HPDE6-E6E7 (cell line): ENCODE measurements at regions not wholly inside any gene's neighbourhood (a gene's known extent, or its start where the extent isn't known, plus 50 kb on each side); places are given as distances from the start of the nearest gene placed in this dataset.

ENCODE experiments used
- DNase-seq: peaks from one replicate; pipeline ENCODE4 v3.0.0; 2011; ENCODE audit warnings: missing footprints; ENCODE audit errors: extremely low spot score

GRCh38 chr2:221323513-221323912 lies 248.6 kb downstream of the EPHA4 start:
- no peak for DNase-seq

DNA sequence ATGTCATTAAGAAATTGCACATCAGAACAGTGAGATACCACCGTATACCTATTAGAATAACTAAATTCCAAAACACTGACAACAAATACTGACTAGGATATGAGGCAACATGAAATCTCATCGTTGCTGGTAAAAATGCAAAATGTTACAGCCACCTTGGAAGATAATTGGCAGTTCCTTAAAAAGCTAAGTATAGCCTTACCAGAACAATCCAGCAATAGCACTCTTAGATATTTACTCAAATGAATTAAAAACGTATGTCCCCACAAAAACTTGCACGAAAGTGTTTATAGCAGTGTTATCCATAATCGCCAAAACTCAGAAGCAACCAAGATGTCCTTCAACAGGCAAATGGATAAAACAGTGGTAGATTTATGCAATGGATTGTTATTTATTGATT lies 241.7 kb downstream of the EPHA4 start:
- DNase-seq, result no peak

DNA sequence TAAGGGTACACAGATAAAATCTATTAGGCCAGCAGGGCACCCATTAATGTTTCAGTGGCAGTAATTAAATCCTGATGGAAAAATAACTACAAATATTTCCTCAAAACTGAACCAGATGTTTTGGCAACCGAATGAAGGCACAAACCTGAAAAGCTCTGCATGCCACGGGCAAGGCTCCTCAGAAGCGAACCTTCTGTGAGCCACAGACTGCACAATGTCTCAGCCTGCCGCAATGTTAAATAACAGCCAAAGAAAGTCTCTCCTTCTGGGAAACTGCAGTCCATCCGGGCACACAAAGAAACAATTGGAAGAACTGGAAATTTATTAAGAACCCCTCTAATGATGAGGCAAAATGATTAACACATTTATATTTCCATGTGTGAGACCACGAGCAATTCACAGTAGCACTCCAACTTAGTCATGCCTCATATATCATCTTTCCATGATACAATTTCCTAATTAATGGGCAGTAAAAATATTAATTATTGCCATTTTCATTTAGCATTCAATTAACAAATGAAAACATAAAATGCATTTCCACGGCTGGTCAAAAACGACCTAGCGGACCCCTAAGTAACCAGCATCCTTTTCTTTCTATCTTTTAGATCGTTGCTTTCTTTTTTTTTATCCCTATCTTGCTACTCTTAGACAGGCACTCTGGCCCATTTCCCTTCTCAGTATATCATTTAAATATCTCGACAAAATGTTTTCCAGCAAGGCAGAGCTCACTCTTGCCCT lies 237.5 kb downstream of the EPHA4 start:
- DNase-seq, result no peak

DNA sequence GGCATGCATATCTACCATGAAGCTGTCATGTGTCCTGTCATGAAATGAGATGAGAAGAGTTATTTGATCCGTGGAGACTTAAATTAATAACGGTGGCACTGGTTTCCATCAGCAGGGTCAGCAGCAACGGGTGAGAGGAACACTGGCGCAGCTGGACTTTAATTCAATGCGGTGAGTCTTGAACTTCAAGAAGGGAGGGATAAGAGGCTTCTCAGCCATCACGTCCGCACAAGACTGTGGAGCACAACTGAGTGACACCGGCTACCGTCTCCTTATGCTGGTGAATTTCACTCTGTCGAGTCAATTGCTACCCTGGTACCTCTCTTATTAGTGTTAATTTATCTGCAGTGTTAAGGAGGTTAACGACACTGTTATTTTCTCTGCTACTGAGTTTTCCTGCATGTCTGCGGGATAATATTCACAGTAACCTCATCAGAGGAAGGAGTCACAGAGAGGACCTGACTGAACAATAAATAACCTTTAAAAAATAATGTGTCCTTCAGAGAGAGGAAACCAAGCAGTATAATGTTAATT lies 236.8 kb downstream of the EPHA4 start:
- DNase-seq, result no peak

GRCh38 chr2:221336967-221337366 lies 235.1 kb downstream of the EPHA4 start:
- DNase-seq, result no peak

- no peak for DNase-seq
Observed at GRCh38 chr2:221337957-221338685, 234.0 kb downstream of the EPHA4 start.

DNA sequence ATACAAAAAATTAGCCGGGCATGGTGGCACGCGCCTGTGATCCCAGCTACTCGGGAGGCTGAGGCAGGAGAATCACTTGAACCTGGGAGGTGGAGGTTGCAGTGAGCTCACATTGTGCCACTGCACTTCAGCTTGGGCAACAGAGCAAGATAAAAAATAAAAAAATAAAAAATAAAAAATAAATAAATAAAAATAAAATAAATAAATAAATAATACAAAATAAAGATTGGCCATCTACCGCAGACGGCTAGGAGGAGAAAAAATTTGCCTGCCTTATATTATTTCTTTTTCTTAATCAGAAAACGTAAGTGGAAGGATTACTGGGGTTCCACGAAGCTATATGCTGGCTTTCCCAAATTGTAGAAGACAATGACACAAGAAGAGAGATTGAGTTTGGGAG lies 229.7 kb downstream of the EPHA4 start:
- no peak for DNase-seq

DNA sequence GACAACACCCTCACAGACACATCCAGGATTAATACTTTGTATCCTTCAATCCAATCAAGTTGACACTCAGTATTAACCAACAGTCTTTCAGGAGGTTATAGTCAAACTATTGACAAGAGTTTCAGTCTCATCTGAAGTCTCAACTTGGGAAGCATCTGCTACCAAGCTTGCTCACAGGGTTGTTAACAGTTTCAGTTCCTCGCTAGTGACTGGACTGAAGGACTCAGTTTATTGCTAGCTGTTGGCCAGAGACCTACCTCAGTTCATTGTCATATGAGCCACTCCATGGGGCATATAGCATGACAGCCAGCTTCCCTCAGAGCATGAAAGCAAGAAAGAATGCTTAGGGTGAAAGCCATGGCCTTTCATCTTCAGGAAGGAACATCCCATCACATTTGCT lies 228.6 kb downstream of the EPHA4 start:
- DNase-seq, result no peak

DNA sequence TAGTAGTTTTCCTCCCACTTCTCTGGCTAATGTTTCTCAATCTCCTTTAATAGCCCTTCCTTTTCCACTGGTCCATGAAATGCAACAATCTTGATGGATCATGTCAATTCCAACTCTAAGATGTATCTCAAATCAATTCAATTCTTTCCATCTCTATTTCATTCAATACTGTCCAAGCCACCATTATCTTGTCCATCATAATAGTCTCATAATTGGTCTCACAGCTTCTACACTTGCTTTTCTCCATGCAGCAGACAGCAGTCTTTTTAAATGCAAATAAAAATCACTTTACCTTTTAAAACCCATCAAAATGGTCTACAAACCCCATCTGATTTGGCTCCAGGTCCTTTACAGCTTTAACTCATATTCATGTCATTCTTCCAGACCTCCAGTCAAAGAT lies 226.6 kb downstream of the EPHA4 start:
- no peak for DNase-seq

DNA sequence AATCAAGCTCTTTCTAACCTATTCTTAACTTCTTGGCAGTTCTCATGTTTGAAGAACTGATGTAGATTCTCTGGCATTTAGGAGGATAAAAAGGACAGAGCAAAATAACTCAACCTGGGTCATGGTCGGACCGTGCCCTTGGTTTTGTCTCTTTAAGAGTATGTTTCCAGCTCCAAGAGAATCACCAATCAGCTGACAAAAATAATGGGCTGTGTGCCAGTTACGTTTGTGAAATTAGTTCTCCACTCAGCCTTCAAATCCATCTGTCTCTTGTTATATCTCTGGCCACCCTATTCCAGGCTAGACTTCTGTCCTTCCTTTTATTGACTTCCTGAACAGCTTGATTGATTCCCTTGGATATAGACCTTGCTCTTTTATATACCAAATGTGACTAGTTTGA lies 225.7 kb downstream of the EPHA4 start:
- DNase-seq, result no peak

DNA sequence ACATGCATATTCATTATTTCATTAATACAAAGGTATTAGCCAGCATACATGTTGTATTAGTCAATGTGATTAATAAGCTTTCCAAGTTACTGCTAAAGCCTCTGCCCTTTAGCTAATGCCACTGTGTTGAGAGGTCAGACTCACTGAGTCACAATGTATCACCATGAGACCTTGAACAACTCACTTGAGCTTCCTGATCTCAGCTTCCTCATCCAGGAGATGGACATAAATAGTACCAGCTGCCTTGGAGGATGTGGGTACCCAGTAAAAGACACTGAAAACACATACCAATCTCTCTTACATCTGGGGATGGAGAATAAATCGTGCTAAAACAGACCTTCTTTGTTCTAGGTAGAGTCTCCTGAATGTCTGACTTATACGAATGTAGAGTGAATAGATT lies 224.6 kb downstream of the EPHA4 start:
- DNase-seq, result no peak

- DNase-seq, result no peak
Observed at GRCh38 chr2:221350616-221351015, 221.5 kb downstream of the EPHA4 start.

DNA sequence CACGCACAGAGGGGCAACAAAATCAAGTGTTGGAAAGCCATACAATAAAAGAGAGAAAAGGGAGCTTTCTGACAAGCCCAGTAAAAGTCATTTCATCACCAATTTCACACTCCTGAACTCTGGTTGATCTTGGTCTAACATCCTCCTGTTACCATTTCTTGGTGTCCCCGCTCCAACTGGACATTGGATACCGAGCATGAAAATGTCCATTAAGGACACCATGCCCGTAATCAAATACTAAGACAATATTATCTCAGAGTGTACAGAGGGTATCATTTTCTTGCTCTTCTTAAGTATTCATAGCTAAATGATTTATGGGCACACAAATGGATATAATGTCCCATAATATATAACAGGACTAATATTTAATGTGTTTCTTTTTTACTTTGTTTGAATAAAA lies 218.9 kb downstream of the EPHA4 start:
- DNase-seq, result no peak

GRCh38 chr2:221360312-221360711 lies 211.8 kb downstream of the EPHA4 start:
- no peak for DNase-seq

GRCh38 chr2:221360742-221361141 lies 211.4 kb downstream of the EPHA4 start:
- no peak for DNase-seq

DNA sequence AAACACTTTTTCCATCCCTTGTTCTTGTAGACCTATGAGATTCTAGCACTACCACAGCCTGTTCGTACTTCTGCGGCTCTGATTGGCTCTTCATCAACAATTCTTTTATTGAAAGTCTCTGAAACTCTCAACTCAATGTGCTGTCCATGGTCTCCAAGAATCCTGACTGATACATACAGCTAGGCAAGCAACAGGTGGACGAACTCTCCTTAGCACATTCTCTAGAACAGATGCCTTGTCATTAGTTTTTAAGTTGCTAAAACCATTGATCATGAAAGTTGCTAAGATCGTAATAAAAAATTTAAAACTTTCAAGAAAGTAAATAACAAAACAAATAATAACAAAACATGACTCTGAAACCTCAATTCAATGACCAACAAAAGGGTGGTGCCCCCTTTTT lies 210.5 kb downstream of the EPHA4 start:
- no peak for DNase-seq

DNA sequence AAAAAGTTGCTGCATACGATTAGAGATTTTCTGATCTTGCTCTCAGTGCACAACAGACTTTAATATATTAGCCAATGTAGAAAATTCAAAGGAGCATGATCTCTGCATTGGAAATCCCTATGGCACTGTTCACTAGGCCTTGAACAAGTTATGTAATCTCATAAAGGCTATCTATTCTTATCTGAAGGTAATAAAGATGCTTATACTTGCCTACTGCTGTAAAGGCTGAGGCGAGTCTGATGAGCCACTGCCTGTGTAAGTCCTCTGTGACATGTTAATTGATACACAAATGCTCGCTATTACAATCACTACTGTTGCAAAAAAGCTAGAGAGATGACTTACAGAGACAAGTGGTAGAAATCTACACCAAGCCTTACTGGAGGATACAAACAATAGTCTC lies 207.4 kb downstream of the EPHA4 start:
- DNase-seq, result no peak
